ENCODE measurements at regions not wholly inside any gene's neighbourhood (a gene's known extent, or its start where the extent isn't known, plus 50 kb on each side); places are given as distances from the start of the nearest gene placed in this dataset.
"Not testable (repeated sequence)": the region's sequence is repeated elsewhere in the genome, so short reads cannot be mapped to it uniquely, and the experiment has no call there.

- TF ChIP-seq REST (IDR thresholded peaks at IDR 0.05; ENCODE audit: unreplicated experiment); CTCF (conservative IDR thresholded peaks at IDR 0.05; ENCODE audit: low read depth in 2 of 2); EZH2 (IDR thresholded peaks at IDR 0.05; ENCODE audit: low read depth, unreplicated experiment); EZH2phosphoT487 (IDR thresholded peaks at IDR 0.05; ENCODE audit: unreplicated experiment); POLR2AphosphoS5 (IDR thresholded peaks at IDR 0.05; ENCODE audit: low read depth); CREB1 (CRISPR knock-in tag; IDR thresholded peaks at IDR 0.05; ENCODE audit: low read depth); ETS1 (IDR thresholded peaks at IDR 0.05); ZNF462 (CRISPR knock-in tag; IDR thresholded peaks at IDR 0.05); ZNF331 (CRISPR knock-in tag; IDR thresholded peaks at IDR 0.05; ENCODE audit: low read depth); JUNB (IDR thresholded peaks at IDR 0.05; ENCODE audit: unreplicated experiment); ZNF114 (CRISPR knock-in tag; IDR thresholded peaks at IDR 0.05); STAT1 (IDR thresholded peaks at IDR 0.05; ENCODE audit: unreplicated experiment); NANOG (IDR thresholded peaks at IDR 0.05; ENCODE audit: borderline replicate concordance): not testable (repeated sequence)
Measured at GRCh38 chr21:10432456-10432855, 88.9 kb upstream of the TPTE start.
